Peyer's patch (tissue), 4 donors: ENCODE measurements at regions not wholly inside any gene's neighbourhood (a gene's known extent, or its start where the extent isn't known, plus 50 kb on each side); places are given as distances from the start of the nearest gene placed in this dataset.

Experiments
- DNase-seq, 3 donors: peaks; one replicate each; pipeline ENCODE4 v3.0.0-alpha.2; 2017 to 2019
- H3K27ac ChIP-seq, 4 donors: fragments of 200-600 bp; sonication (generic); one replicate each; pipeline ENCODE4 v1.5.1; 2016 to 2019
- H3K27me3 ChIP-seq, 2 donors: fragments of 200-600 bp; sonication (generic); one replicate each; pipeline ENCODE4 v1.5.1; 2019
- H3K36me3 ChIP-seq, 3 donors: fragments of 200-600 bp; sonication (generic); one replicate each; pipeline ENCODE4 v1.5.1; 2016 to 2019
- H3K4me1 ChIP-seq, 4 donors: fragments of 200-600 bp; sonication (generic); one replicate each; pipeline ENCODE4 v1.5.1; 2016 to 2019
- H3K4me3 ChIP-seq, 4 donors: fragments of 200-600 bp; sonication (generic); 1 replicate in 3 of 4; 2 replicates in 1 of 4; pipeline ENCODE4 v1.5.1; 2016 to 2019; ENCODE audit warnings: mild to moderate bottlenecking in 1 of 4
- H3K9me3 ChIP-seq, 4 donors: fragments of 200-600 bp; sonication (generic); one replicate each; pipeline ENCODE4 v1.5.1; 2016 to 2019; ENCODE audit warnings: mild to moderate bottlenecking in 1 of 4
- POLR2A ChIP-seq, 2 donors: fragments of 450-650 bp; IDR thresholded peaks; one replicate each; pipeline ENCODE4 v1.5.1; 2017; ENCODE audit warnings: antibody characterized with exemption in 2 of 2, mild to moderate bottlenecking in 2 of 2, moderate library complexity in 2 of 2
- TF ChIP-seq, protein P1 (sequence below), 6 experiments: fragments of 450-650 bp in 4 of 6; fragments of 200-600 bp in 2 of 6; sonication (generic) in 1 of 6; IDR thresholded peaks; one replicate each; pipeline ENCODE4 v1.5.1; 2017 to 2019; ENCODE audit warnings: antibody characterized with exemption in 6 of 6, mild to moderate bottlenecking in 3 of 6, moderate library complexity in 1 of 6

DNA sequence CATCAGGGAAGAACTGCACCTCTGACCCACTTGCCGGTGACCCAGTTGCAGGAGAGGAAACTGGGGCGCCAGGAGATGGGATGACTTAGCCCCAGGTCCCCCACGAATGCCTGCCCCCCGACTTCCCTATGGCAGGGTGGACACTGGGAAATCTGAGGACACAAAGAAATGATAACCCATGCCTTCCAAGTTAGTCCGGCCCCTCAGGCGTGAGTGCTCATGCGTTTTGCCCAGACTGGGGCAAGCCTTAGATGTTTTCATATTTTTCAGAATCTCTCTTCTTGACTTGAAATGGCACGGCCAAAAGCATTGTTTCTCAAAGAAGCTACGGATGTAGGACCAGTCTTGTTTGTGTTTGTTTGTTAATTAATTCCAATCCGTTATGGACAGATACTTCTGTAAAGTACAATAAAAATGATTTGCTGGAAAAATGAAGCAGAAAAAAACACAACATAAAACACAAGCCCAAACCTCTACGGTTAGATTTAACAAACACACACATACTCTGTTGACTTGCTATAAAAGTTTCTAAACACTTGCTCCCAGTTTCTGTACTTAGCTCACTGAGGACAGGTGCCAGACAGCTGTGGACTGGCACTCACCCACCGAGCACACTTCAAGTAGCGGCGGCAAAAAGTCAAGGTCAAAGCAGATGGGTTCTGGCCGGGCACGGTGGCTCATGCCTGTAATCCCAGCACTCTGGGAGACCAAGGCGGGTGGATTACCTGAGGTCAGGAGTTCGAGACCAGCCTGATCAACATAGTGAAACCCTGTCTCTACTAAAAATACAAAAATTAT lies 341.5 kb downstream of the BCOR start:
- H3K4me1 ChIP-seq, result no peaks in the 10 kb centered on the region
- H3K4me3 ChIP-seq, result no peak overlapping the region
- peak overlapping the region in 2 of 4 donors; percentile 44 to 66 for H3K27ac ChIP-seq
- no peaks in the 10 kb centered on the region for H3K36me3 ChIP-seq
- no peak for DNase-seq
- H3K9me3 ChIP-seq, result no peaks in the 10 kb centered on the region
- H3K27me3 ChIP-seq, result no peaks in the 10 kb centered on the region
- TF ChIP-seq, protein P1, sequence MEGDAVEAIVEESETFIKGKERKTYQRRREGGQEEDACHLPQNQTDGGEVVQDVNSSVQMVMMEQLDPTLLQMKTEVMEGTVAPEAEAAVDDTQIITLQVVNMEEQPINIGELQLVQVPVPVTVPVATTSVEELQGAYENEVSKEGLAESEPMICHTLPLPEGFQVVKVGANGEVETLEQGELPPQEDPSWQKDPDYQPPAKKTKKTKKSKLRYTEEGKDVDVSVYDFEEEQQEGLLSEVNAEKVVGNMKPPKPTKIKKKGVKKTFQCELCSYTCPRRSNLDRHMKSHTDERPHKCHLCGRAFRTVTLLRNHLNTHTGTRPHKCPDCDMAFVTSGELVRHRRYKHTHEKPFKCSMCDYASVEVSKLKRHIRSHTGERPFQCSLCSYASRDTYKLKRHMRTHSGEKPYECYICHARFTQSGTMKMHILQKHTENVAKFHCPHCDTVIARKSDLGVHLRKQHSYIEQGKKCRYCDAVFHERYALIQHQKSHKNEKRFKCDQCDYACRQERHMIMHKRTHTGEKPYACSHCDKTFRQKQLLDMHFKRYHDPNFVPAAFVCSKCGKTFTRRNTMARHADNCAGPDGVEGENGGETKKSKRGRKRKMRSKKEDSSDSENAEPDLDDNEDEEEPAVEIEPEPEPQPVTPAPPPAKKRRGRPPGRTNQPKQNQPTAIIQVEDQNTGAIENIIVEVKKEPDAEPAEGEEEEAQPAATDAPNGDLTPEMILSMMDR (IDR thresholded peaks at IDR 0.05), result no peak
- no peak for TF ChIP-seq POLR2A (IDR thresholded peaks at IDR 0.05)

GRCh38 chrX:39757971-39758370 lies 339.8 kb downstream of the BCOR start:
- Histone ChIP-seq H3K4me3 (no peak overlapping the region), H3K36me3 (no peaks in the 10 kb centered on the region), H3K9me3 (no peaks in the 10 kb centered on the region), H3K27me3 (no peaks in the 10 kb centered on the region), H3K27ac (no peak overlapping the region), H3K4me1 (no peaks in the 10 kb centered on the region)
- DNase-seq, result no peak
- TF ChIP-seq POLR2A (IDR thresholded peaks at IDR 0.05), result no peak
- TF ChIP-seq, protein P1 (IDR thresholded peaks at IDR 0.05), result no peak

GRCh38 chrX:39758791-39759525 lies 338.8 kb downstream of the BCOR start:
- H3K4me1 ChIP-seq, result no peaks in the 10 kb centered on the region
- TF ChIP-seq, protein P1 (IDR thresholded peaks at IDR 0.05), result no peak
- TF ChIP-seq POLR2A (IDR thresholded peaks at IDR 0.05), result no peak
- H3K4me3 ChIP-seq, result no peak overlapping the region
- H3K27ac ChIP-seq, result peak overlapping the region in 1 of 4 donors; percentile 39
- H3K9me3 ChIP-seq, result no peaks in the 10 kb centered on the region
- H3K27me3 ChIP-seq, result no peaks in the 10 kb centered on the region
- H3K36me3 ChIP-seq, result no peaks in the 10 kb centered on the region
- no peak for DNase-seq

GRCh38 chrX:39759526-39760224 lies 338.1 kb downstream of the BCOR start:
- TF ChIP-seq POLR2A (IDR thresholded peaks at IDR 0.05), result no peak
- TF ChIP-seq, protein P1 (IDR thresholded peaks at IDR 0.05), result no peak
- DNase-seq, result no peak
- peak overlapping the region in 3 of 4 donors; percentile 3 to 39 (median 25) for H3K27ac ChIP-seq
- H3K4me3 ChIP-seq, result no peak overlapping the region
- H3K36me3 ChIP-seq, result no peaks in the 10 kb centered on the region
- no peaks in the 10 kb centered on the region for H3K9me3 ChIP-seq
- H3K27me3 ChIP-seq, result no peaks in the 10 kb centered on the region
- no peaks in the 10 kb centered on the region for H3K4me1 ChIP-seq

- Histone ChIP-seq H3K36me3 (no peaks in the 10 kb centered on the region), H3K4me1 (no peaks in the 10 kb centered on the region), H3K9me3 (no peaks in the 10 kb centered on the region), H3K4me3 (no peak overlapping the region), H3K27ac (no peak overlapping the region), H3K27me3 (no peaks in the 10 kb centered on the region)
- TF ChIP-seq, protein P1 (IDR thresholded peaks at IDR 0.05), result no peak
- no peak for TF ChIP-seq POLR2A (IDR thresholded peaks at IDR 0.05)
- DNase-seq, result no peak
Observed at GRCh38 chrX:39760930-39761329, 336.8 kb downstream of the BCOR start.
